Panc1 (cell line): ENCODE measurements at regions not wholly inside any gene's neighbourhood (a gene's known extent, or its start where the extent isn't known, plus 50 kb on each side); places are given as distances from the start of the nearest gene placed in this dataset.

Source experiments
- ATAC-seq: fragments of 200-7000 bp; cut with Tn5 transposase; 2 replicates; pipeline ENCODE4 v1.9.1; 2020; ENCODE audit warnings: mild to moderate bottlenecking, moderate library complexity
- BruUV-seq: library from RNA; stranded (reverse); fragments of 400-500 nt; replicated peaks from 2 replicates; lab custom pipeline; 2021; lab: Mats Ljungman, UMichigan
- CTCF ChIA-PET: fragments of 300-600 bp; sonication (Branson Sonifier 250); formaldehyde crosslinking; loops from one replicate; lab custom pipeline; 2022; ENCODE audit warnings: antibody characterized with exemption; lab: Charles Lee
- POLR2A ChIA-PET: fragments of 300-600 bp; sonication (Branson Sonifier 250); formaldehyde crosslinking; loops from one replicate; lab custom pipeline; 2022; ENCODE audit warnings: antibody characterized with exemption; lab: Charles Lee
- DNase-seq: peaks from one replicate; pipeline ENCODE4 v3.0.0-alpha.2; 2010; ENCODE audit warnings: low read depth, low spot score
- H3K27ac ChIP-seq: 2 replicates; pipeline ENCODE4 v1.5.1; 2011; ENCODE audit warnings: mild to moderate bottlenecking, low read length, inconsistent platforms
- H3K27me3 ChIP-seq: fragments of 200-500 bp; sonication (Bioruptor generic); 2 replicates; pipeline ENCODE4 v1.6.0; 2014; ENCODE audit warnings: low read length, inconsistent platforms; ENCODE audit not compliant: control insufficient read depth, insufficient read depth
- H3K36me3 ChIP-seq: fragments of 200-500 bp; sonication (Bioruptor generic); 2 replicates; pipeline ENCODE4 v1.5.1; 2014; ENCODE audit warnings: inconsistent platforms, mild to moderate bottlenecking, low read length, moderate library complexity; ENCODE audit not compliant: control insufficient read depth, insufficient read depth
- H3K4me1 ChIP-seq: 2 replicates; pipeline ENCODE4 v1.5.1; 2011; ENCODE audit warnings: inconsistent platforms, mild to moderate bottlenecking, low read length, moderate library complexity; ENCODE audit not compliant: control insufficient read depth, insufficient read depth
- H3K4me3 ChIP-seq, 2 experiments: 2 replicates each; pipeline ENCODE4 v1.5.1; 2011 to 2012; ENCODE audit warnings: low read depth in 2 of 2, low read length in 2 of 2, mild to moderate bottlenecking in 2 of 2, inconsistent platforms in 1 of 2, moderate library complexity in 1 of 2
- H3K9me3 ChIP-seq: fragments of 200-500 bp; sonication (Bioruptor generic); 2 replicates; pipeline ENCODE4 v1.5.1; 2014; ENCODE audit warnings: low read depth, mild to moderate bottlenecking, inconsistent platforms, low read length, moderate library complexity; ENCODE audit not compliant: control insufficient read depth, insufficient read depth
- POLR2AphosphoS5 ChIP-seq: IDR thresholded peaks from 2 replicates; pipeline ENCODE4 v1.6.1; 2012; ENCODE audit warnings: mild to moderate bottlenecking, low read depth, low read length, moderate library complexity
- SIN3A ChIP-seq: IDR thresholded peaks from 2 replicates; pipeline ENCODE4 v1.6.1; 2012; ENCODE audit warnings: low read depth, mild to moderate bottlenecking, low read length, moderate library complexity, borderline replicate concordance; ENCODE audit not compliant: insufficient read depth
- TCF7L2 ChIP-seq: IDR thresholded peaks from 2 replicates; pipeline ENCODE4 v1.6.1; 2011; ENCODE audit warnings: mild to moderate bottlenecking, low read depth, low read length, inconsistent platforms
- in situ Hi-C: cut with HindIII; loops from 2 replicates; pipeline ENCODE4 v1.10.0; 2016; ENCODE audit warnings: low sequenced_read_pairs, low pct_unique_long_range_greater_than_20kb
- intact Hi-C: fragments of 100-400 bp; cut with micrococcal nuclease; formaldehyde crosslinking; loops from one replicate; pipeline ENCODE4 v1.10.0; 2022; ENCODE audit not compliant: unreplicated experiment
- TF ChIP-seq, protein P1 (sequence below), 2 experiments: IDR thresholded peaks; 2 replicates each; pipeline ENCODE4 v1.6.1; 2011 to 2012; ENCODE audit warnings: low read depth in 2 of 2, control low read depth in 1 of 2, low read length in 1 of 2, mild to moderate bottlenecking in 1 of 2, moderate library complexity in 1 of 2; ENCODE audit not compliant: insufficient read depth in 1 of 2
- TF ChIP-seq, protein P2 (sequence below): fragments of 450-650 bp; IDR thresholded peaks from 2 replicates; pipeline ENCODE4 v1.5.1; 2017; ENCODE audit warnings: mild to moderate bottlenecking

DNA sequence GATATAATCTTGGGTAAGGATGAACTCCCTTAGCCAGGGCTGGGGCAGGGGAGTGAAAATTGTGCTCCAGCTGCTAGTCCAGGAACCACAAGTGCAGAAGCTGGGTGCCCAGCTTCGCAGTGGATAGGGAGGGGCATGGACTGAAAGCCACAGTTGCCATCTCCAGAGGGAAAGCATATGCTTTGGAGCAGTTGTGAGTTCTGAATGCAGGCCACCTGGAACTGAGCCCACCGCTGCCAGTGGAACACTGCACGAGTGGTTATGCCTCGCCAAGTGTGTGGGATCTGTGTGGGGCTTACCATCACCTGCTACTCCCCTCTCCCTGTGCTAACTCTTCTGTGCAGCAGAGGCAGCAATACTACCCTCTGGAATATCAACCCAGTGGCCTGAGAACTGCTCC lies 158.4 kb upstream of the DPT start:
- ATAC-seq (no peak), DNase-seq (no peak)
- CTCF ChIA-PET, result no interaction called here
- no peaks in the 10 kb centered on the region for H3K36me3 ChIP-seq
- in situ Hi-C loops, result no loop called here
- intact Hi-C loops, result no loop called here
- H3K4me1 ChIP-seq, result no peaks in the 10 kb centered on the region
- H3K4me3 ChIP-seq, result no peak overlapping the region
- no TSS peak for BruUV-seq
- TF ChIP-seq TCF7L2 (no peak), POLR2AphosphoS5 (no peak), SIN3A (no peak)
- TF ChIP-seq, protein P1, sequence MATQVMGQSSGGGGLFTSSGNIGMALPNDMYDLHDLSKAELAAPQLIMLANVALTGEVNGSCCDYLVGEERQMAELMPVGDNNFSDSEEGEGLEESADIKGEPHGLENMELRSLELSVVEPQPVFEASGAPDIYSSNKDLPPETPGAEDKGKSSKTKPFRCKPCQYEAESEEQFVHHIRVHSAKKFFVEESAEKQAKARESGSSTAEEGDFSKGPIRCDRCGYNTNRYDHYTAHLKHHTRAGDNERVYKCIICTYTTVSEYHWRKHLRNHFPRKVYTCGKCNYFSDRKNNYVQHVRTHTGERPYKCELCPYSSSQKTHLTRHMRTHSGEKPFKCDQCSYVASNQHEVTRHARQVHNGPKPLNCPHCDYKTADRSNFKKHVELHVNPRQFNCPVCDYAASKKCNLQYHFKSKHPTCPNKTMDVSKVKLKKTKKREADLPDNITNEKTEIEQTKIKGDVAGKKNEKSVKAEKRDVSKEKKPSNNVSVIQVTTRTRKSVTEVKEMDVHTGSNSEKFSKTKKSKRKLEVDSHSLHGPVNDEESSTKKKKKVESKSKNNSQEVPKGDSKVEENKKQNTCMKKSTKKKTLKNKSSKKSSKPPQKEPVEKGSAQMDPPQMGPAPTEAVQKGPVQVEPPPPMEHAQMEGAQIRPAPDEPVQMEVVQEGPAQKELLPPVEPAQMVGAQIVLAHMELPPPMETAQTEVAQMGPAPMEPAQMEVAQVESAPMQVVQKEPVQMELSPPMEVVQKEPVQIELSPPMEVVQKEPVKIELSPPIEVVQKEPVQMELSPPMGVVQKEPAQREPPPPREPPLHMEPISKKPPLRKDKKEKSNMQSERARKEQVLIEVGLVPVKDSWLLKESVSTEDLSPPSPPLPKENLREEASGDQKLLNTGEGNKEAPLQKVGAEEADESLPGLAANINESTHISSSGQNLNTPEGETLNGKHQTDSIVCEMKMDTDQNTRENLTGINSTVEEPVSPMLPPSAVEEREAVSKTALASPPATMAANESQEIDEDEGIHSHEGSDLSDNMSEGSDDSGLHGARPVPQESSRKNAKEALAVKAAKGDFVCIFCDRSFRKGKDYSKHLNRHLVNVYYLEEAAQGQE (IDR thresholded peaks at IDR 0.05; ENCODE audit: insufficient read depth in 1 of 2, low read depth in 2 of 2, low read length in 1 of 2), result no peak
- TF ChIP-seq, protein P2, sequence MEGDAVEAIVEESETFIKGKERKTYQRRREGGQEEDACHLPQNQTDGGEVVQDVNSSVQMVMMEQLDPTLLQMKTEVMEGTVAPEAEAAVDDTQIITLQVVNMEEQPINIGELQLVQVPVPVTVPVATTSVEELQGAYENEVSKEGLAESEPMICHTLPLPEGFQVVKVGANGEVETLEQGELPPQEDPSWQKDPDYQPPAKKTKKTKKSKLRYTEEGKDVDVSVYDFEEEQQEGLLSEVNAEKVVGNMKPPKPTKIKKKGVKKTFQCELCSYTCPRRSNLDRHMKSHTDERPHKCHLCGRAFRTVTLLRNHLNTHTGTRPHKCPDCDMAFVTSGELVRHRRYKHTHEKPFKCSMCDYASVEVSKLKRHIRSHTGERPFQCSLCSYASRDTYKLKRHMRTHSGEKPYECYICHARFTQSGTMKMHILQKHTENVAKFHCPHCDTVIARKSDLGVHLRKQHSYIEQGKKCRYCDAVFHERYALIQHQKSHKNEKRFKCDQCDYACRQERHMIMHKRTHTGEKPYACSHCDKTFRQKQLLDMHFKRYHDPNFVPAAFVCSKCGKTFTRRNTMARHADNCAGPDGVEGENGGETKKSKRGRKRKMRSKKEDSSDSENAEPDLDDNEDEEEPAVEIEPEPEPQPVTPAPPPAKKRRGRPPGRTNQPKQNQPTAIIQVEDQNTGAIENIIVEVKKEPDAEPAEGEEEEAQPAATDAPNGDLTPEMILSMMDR, result no peak
- POLR2A ChIA-PET, result no interaction called here
- no peak overlapping the region for H3K27ac ChIP-seq
- H3K9me3 ChIP-seq, result peaks cover 3% of the 10 kb centered on the region; the same call in 1 of the 2 replicates
- H3K27me3 ChIP-seq, result no peaks in the 10 kb centered on the region

DNA sequence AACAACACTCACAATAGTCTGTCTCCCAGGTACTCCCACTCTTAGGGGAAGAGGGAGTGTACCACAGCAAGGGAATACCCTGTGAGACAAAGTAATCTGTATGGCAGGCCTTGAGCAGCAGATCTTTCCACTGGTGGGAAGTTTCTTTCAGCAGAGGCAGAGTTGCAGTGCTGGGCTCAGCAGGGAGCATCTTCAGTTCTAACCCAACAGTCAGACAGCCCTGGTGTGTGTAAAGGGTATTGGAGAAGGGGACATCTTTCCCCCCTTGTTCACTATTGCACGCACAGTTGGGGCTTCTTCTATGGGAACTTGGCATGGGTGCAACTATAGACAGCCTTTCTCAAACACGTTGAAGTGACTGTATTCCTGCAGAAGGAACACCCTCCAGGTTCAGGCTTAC lies 159.4 kb upstream of the DPT start:
- intact Hi-C loops, result no loop called here
- TF ChIP-seq, protein P2, result no peak
- TF ChIP-seq TCF7L2, result no peak
- TF ChIP-seq POLR2AphosphoS5, result no peak
- TF ChIP-seq, protein P1 (IDR thresholded peaks at IDR 0.05; ENCODE audit: insufficient read depth in 1 of 2, low read depth in 2 of 2, low read length in 1 of 2), result no peak
- no peak for TF ChIP-seq SIN3A
- BruUV-seq, result no TSS peak
- ATAC-seq, result no peak
- no peaks in the 10 kb centered on the region for H3K36me3 ChIP-seq
- no peaks in the 10 kb centered on the region for H3K4me1 ChIP-seq
- no peaks in the 10 kb centered on the region for H3K27me3 ChIP-seq
- H3K9me3 ChIP-seq, result peaks cover 3% of the 10 kb centered on the region; the same call in 1 of the 2 replicates
- in situ Hi-C loops, result no loop called here
- H3K27ac ChIP-seq, result no peak overlapping the region
- H3K4me3 ChIP-seq, result no peak overlapping the region
- CTCF ChIA-PET, result no interaction called here
- POLR2A ChIA-PET, result no interaction called here
- DNase-seq, result no peak
